DMS153 (cell line): ENCODE measurements at regions not wholly inside any gene's neighbourhood (a gene's known extent, or its start where the extent isn't known, plus 50 kb on each side); places are given as distances from the start of the nearest gene placed in this dataset.

ENCODE experiments used
- DNase-seq: peaks from one replicate; lab custom pipeline; 2025; lab: John Stamatoyannopoulos, UW

DNA sequence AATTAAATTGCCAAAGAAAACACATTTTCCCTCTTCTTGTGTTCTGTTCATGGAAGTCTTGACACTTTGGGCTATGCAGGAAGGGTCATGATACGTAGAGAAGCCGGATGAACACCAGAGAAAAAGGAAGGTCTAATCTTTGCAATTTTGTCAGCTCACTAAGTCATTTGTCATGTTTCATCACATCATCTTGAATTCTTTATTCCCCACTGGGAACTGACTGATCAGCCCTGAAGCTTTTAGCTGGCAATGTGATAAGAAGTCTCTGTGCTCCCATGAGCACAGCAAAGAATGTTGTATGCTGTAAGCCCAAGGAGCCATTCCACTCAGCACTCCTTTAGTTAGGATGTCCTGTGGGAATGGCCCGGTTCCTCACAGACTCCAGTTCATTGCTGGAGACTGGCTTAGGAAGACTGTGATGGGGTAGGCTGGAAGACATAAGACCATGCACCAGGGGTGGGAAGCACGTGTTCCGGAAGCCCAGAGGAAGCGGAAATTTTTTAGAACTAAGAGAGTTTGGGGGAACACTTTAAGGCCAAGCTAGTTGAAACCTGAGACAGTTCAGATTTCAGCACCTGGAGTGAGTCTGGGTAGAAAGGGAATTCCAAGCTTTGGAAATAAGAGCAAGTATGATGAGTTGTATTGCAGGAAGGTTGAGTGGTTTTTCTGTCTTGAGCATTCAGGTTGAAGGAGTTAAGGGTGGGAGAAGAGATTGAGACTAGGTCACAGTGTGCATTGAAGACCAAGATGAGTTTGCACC is 306.7 kb upstream of the MTNR1B start:
- DNase-seq: no peak

DNA sequence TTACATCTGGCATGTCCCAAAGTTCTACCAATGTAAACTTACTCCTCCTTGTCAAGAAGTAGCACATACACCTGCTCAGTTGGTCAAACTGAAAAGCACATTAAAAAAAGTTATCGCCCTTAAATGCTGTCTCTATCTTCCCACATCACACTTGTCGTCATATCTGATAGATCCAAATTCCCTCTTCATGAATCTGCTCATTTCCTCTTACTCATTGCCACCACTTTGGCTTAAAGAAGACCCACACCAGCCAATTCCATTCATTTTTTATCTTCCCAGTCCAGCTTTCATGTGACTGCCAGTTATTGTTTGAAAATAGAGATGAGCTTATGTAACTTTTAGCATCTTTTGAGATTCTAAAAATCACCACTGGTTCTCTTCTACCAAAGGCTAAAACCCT is 305.9 kb upstream of the MTNR1B start:
- DNase-seq: no peak

DNA sequence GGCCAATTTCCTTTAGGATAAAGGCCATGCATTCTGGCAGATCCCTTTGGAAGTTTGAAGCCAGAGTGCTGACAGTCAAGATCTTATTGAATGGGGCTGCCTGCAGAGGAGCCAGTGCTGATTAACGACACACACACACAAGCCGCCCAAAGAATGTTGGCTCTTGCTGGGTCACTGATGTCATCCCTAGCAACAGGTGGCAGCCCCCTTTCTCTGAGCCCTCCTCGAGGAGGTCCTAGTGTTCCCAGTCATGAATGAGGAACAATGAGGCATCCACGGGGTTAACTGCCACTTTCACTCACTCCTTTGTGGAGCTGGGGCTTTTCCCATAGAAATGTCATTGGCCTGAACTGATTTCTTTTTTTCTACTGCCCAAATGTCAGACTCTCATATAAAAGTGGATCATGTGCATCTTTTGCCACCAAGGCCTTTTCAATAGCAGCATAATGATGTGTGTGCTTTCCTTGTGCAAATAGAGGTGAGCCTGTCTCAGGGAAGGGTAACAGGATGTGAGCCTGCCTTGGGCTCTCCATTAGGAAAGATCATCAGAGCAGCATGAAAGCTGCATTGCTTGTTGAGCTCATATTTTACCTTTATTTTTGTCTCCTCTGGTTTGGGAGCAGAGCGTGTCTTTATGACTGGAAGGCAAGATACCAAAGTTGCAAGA is 301.8 kb upstream of the MTNR1B start:
- peak; percentile 89 for DNase-seq

DNA sequence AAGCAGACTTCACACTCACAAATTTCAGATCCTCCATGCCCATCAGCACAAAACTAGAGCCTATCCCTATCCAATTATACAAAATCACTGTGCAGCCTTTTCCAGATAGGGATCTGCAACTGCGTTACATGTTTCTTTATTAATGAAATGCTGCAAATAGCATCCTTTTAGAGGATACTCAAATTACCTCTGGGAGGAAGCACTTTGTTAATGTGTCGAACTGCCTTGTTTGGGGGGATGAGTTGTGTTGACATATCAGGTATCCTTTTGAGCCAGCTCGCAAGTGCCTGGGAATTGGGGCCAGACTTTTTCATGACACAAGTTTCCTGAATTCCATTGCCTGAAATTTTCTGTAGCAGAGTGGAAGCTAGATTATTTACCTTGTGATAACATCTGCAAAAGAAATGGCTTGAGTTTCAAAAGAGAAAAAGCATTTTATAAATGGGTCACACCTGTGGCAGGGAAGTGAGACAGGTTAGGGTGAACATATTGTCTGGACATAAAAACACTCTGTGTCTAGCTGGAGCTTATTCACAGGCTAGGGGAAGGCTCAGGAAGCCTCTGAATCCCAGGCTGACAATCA is 299.1 kb upstream of the MTNR1B start:
- DNase-seq: peak; percentile 35

DNA sequence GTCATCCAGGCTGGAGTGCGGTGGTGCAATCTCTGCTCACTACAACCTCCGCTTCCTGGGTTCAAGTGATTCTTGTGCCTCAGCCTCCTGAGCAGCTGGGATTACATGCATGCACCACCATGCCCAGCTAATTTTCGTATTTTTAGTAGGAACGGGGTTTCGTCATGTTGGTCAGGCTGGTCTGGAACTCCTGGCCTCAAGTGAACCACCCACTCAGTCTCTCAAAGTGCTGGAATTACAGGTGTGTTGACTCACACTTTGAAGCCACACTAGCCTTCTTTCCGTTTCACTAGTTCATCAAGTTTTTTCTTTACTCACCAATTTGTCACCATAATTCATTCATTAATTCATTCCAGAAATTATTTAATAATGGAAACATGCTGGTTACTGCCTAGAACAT is 298.4 kb upstream of the MTNR1B start:
- DNase-seq: no peak

DNA sequence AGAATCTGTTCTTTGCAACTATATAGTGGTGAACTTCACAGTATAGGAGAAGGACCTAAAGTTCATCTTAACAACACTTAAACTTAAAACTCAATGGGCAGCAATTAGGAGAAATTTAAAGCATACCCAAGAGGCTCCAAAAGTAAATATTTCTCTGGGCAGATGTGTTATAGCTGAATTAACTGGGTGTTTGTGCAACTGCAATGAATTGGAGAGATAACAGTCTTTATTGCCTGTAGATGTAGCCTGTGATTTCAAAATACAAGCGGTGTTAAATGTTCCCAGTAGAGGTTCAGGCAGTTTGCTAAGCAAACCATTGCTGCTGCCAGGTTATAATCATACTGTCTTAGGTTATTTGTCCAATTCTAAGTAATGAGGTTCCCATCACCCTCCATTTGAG is 294.1 kb upstream of the MTNR1B start:
- DNase-seq: no peak

DNA sequence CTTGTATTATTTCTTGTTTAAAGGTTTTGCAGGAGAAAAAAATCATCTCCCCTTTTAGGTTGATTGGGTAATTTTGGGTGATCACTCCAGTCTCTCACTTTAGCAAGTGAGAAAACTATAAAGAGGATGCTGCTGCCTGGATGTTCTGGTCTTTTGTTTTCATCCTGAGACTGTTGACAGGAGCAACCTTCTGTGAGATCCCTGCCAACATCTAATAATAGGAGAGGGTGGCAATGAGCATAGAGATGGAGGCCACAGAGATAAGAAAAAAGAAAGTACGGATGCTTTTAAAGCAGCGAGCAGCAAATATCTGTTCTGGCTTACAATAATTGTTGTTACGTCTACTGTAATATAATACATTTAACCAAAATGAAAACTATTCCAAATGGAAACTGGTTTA is 293.6 kb upstream of the MTNR1B start:
- DNase-seq: no peak

DNA sequence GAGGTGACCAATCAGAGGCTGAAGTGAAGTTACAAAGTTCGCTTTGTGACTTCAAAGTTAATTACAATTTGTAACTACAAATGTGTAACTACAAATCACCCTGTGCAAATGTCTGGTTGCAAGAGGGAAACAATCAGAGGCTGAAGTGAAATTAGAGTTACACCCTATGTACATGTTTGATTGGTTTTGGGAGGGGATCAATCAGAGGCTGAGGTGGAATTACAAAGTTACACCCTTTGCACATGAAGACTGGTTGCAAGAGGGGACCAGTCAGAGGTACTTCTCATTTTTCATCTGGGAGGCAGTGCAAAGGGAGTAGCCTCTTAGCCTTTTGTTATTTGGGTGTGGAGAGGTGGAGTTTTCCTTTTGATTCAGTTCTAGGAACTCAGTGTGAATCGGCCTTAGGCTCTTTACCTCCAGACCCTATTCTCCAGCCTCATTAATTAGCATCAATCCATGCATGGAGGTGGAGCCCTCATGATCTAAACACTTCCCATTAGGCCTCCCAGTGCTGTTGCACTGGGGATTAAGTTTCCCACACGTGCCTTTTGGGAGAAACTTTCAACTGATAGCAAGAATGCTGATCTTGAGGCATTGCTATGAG is 291.3 kb upstream of the MTNR1B start:
- DNase-seq: no peak

DNA sequence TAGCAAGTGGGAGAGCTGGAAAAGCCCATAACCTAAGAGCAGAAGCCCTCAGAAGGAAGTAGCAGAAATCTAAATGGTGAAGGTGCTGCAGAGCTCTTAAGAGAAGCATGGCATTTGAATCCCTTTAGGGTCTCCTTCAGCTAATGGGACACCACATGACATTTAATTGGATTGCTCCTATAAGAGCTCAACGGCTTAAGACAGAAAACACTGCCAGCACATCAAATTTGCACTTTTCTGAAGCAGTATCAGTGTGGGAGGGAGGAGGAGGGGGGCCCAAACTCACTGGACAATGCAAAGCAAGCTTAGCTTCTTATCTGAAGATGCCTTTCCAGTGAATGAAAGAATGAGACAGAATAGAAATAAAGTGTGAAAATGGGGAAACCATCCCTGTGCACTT is 287.9 kb upstream of the MTNR1B start:
- DNase-seq: no peak

DNA sequence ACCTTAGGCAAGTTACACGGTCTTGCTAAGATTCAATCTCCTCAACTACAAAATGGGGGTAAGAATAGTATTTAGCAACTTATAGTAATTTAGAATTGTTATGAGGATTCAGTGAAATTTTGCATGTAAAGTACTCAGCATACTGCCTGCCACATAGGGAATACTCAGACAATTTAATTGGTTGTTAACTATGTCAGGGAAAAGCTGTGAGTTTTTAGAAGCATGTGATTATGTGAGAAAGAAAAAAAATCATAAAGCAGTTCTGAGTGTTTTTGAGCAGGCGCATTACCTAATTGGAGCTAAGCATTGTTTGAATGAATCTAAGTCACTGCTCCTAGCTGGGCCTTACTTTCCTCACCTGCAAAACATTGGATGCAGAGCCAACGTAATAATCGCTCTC is 287.3 kb upstream of the MTNR1B start:
- no peak for DNase-seq

DNA sequence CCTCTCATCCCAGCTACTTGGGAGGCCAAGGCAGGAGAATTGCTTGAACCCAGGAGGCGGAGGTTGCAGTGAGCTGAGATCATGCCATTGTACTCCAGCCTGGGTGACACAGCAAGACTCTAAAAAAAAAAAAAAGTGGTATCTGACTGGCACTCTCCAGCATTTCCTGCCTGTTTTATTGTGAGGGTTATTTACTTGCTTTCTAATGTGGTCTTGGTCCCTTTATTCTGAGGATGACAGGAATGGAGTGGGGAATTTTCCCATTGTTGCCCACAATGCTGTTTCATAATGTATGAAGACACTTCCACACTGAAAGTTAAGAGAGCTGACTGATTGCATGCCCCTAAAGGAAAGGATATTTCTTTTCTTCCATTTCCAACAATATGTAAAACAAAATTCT is 286.5 kb upstream of the MTNR1B start:
- no peak for DNase-seq

DNA sequence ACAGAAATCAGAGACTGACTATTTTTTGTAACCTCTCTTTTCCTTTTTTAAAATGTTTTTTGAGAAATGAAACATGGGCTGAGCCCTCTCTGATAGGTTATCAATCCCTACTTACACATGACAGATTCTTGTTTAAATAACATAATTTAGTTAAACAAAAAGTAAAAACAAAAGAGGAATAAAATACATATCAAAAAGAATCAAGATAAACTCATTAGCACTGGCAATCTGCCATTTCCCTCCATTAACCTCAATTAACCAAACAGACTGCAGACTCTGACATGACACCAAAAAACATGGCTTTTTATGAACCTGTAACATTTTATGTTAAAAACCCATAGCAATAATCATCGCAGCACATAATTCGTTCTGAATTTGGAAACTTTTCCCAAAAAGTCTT is 284.4 kb upstream of the MTNR1B start:
- DNase-seq: no peak

DNA sequence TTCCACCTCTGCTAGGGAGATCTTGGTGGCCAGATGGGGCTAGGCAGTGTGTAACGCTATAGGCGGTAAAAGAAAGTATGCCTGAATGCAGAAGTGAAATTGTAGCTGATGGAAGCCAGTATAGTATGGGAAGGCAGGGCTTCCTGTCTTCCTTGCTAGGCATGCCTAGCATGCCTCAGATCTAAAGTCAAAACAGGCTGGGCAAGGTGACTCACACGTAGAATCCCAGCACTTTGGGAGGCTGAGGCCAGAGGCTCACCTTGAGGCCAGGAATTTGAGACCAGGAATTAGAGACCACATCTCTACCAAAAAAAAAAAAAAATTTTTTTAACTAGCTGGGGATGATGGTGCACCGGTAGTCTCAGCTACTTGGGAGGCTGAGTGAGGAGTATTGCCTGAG is 281.7 kb upstream of the MTNR1B start:
- no peak for DNase-seq

DNA sequence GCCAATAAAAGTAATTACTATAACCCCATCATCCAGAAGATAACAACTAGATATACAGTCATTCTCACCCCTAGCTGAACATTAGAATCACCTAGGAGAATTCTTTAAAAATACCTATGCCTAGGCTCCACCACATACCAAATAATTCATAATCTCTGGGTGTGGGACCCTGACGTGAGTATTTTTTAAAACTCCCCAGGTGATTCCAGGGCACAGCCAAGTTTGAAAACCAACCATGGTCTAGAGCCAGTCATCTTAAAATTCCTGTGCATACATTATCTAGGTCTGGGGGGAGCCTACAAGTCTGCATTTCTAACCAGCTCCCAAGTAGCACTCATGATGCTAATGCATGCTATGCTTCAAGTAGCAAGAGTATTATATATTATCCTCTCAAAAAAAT is 281.0 kb upstream of the MTNR1B start:
- DNase-seq: no peak

DNA sequence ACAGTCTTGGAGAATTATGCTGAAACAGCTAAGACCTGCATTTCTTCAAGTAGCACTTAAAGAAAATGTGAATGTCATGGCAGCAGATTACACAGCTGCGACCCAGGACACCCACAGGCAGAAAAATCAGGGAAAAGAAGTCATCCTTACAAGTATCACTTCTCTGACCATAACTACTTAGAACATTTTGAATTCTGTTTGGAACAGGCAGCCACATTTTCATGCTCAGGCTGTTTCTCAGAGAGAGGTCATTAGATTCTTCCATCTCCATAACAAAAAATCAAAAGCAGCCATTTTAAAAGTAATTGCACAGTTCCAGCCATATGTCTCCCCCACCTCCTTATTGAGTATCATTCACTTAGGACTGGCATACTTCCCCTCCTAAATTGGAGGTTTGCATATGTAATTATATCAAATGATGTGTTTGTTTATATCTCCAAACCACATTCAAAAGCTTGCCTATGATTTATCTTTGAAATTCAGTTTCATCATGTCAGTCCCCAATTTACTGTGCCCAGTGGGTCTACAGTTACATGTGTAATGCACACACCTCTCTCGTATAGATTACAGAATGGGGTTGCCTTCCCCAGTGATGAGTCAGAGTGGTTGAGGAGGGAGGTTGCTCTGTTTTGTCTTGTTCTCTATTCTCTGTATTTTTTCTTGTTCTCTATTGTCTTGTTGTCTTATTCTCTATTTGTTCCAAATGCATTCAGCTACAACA is 276.5 kb upstream of the MTNR1B start:
- DNase-seq: no peak

DNA sequence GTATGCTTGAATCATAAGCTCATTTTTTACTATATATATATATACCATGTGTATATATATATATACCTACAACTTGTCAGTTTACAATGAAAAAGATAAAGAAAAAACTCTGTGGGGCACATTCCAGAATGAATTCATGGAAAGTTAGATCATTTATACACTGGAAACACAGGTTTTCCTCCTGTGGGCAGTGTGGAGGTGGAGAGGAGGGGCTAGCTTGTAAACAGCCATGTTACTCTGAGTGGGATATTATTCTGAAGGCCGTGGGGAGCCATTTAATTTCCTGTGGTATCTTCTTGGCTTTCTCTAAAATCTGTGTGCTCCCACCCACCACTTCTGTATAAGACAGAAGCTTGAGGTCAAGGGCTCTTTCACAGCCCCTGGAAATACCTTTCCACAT is 273.4 kb upstream of the MTNR1B start:
- DNase-seq: no peak

DNA sequence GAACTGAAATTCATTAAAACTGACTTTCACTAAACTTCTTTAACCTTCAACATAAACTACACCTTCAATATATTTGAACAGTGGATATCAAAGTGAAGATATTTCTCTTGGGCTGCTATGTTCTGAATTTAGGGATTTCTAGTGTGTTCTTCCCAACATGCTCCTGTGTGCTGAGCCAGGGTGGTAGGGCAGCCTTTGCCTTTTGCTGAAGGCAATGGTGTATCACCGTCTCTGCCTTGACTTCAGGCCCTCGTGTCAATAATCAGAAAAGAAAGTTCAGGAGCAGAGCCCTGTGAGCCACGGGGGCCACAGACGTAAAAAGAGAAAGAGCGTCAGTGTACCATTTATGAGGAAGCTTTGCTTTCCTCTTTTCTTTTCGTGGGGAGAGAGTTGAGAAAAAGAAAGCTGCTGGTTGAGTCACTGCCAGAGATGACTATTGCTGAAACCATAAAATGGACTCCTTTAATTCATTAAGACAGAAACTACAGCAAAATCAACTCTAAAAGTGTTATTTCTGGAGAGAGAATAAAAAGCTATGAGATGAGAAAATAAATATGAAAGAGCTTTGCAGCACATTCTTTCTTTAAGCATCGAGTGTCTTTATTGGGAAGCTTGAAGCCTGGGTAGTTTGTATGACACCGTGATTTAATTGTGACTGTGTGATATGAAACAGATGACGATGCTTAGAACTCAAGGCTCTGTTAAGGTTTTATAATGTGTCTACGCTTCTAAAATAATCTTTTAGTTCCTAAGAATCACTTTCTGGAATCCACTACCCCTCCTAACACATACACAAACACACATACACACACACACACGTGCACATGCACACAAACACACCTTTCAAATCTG is 271.8 kb upstream of the MTNR1B start:
- DNase-seq: no peak

DNA sequence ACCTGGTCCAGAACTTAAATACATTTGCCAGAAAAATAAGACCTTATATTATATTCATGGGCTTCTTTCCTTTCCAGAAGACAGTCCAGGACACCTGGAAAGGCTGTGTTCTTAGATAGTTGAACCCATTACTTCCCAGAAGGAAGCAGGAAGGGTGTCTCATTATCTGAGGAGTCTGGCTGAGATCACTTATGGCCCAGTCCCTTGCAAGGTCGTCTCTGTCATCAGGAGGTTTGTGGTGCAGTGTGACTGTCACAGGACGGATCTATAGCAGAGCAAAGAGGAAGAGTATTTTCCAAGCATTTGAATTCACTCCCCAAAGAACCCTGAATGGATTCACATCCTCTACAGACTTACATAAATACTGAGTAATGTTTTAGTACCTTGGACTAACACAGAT is 270.7 kb upstream of the MTNR1B start:
- no peak for DNase-seq

DNA sequence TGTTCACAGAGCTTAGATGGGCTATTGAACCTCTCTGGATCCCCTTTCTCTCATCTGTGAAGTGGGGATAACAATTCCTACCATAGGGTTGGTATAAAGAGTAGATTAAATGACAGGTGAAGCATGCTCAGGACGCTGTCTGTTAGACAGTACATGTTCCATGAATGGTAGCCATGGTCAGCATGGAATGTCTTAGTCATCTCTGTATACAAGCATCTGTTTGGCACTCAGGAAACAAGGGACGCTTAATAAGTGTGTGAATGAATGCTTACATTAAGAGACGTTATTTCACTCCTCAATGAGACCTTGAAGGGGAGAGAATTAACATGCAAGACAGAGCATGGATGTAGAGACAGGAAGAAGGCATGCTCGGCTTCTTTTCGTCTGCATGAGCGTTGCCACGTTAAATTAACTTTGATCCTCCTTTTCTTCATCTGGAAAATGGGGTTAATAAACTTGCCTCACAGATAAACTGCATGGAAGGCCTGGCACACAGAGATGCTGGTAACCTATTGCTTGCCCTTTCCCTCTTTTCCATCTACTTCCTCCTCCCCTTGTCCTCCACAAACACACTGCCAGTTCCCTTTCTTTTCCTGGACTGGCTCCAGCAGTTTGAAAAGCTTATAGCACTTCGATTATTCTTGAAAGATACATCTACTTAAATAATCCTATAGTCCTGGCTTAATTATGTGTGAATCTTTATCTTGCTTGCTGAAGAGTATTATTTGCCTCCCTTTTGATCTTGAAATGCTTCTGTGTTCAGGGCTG is 267.2 kb upstream of the MTNR1B start:
- no peak for DNase-seq

DNA sequence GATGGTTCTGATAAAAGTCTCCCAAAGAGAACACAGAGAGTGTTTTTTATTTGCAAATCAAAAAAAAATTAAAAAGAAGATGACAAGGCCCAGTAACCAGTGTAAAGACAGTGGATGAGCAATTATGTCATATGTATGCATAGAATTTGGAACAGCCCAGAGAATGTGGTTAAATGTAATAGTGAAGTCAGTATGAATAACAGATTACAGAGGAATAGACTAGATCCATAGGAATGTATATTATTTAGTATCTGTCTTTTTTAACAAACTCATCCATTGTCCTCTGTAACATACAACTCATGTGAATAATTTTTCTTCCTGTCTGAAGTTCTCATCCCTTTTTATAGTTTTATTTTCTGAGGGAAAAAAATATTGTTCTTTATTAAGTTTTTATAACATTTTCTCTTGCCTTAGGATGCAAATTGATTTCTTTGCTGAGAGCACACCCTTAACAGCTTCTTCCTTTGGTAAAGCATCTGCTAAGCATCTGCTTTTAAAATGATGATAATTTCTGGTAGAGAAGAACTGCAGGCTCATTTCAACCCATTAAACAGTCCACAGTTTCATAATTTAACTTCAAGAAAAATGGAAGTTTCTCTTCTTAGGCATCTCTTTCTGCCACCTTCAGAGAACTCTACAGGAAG is 266.5 kb upstream of the MTNR1B start:
- DNase-seq: no peak
